ENCODE measurements at regions not wholly inside any gene's neighbourhood (a gene's known extent, or its start where the extent isn't known, plus 50 kb on each side); places are given as distances from the start of the nearest gene placed in this dataset.
"Not testable (repeated sequence)": the region's sequence is repeated elsewhere in the genome, so short reads cannot be mapped to it uniquely, and the experiment has no call there.

- TF ChIP-seq, protein P1, sequence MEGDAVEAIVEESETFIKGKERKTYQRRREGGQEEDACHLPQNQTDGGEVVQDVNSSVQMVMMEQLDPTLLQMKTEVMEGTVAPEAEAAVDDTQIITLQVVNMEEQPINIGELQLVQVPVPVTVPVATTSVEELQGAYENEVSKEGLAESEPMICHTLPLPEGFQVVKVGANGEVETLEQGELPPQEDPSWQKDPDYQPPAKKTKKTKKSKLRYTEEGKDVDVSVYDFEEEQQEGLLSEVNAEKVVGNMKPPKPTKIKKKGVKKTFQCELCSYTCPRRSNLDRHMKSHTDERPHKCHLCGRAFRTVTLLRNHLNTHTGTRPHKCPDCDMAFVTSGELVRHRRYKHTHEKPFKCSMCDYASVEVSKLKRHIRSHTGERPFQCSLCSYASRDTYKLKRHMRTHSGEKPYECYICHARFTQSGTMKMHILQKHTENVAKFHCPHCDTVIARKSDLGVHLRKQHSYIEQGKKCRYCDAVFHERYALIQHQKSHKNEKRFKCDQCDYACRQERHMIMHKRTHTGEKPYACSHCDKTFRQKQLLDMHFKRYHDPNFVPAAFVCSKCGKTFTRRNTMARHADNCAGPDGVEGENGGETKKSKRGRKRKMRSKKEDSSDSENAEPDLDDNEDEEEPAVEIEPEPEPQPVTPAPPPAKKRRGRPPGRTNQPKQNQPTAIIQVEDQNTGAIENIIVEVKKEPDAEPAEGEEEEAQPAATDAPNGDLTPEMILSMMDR (IDR thresholded peaks at IDR 0.05; ENCODE audit: low read depth, low read length): no peak
- DNase-seq: no peak
- Histone ChIP-seq H3K36me3 (no peaks in the 10 kb centered on the region), H3K27ac (no peak overlapping the region), H3K27me3 (ENCODE audit: insufficient read depth, low read depth, severe bottlenecking) (no peaks in the 10 kb centered on the region), H3K9me3 (ENCODE audit: severe bottlenecking) (no peaks in the 10 kb centered on the region), H3K4me3 (ENCODE audit: low read depth, low read length) (no peak overlapping the region)
These were observed 76.7 kb downstream of the FTHL17 start for GRCh38 chrX:30995060-30995700.

DNA sequence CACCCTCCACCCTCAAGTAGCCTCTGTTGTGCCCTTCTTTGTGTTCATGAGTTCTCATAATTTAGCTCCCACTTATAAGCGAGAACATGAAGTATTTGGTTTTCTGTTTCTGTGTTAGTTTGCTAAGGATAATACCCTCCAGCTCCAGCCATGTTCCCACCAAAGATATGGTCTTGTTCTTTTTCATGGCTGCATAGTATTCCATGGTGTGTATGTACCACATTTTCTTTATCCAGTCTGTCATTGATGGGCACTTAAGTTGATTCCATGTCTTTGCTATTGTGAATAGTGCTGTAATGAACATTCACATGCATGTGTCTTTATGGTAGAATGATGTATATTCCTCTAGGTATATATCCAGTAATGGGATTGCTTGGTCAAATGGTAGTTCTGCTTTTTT, 77.8 kb downstream of the FTHL17 start:
- H3K36me3 ChIP-seq; H3K27ac ChIP-seq; H3K9me3 ChIP-seq (ENCODE audit: severe bottlenecking); H3K4me3 ChIP-seq (ENCODE audit: low read depth, low read length); H3K27me3 ChIP-seq (ENCODE audit: insufficient read depth, low read depth, severe bottlenecking); DNase-seq: not testable (repeated sequence)

GRCh38 chrX:30992381-30992904, 79.4 kb downstream of the FTHL17 start:
- DNase-seq: no peak
- H3K36me3 ChIP-seq: no peaks in the 10 kb centered on the region
- TF ChIP-seq, protein P1 (IDR thresholded peaks at IDR 0.05; ENCODE audit: low read depth, low read length): no peak
- no peak overlapping the region for H3K4me3 ChIP-seq (ENCODE audit: low read depth, low read length)
- peaks cover 4% of the 10 kb centered on the region for H3K27me3 ChIP-seq (ENCODE audit: insufficient read depth, low read depth, severe bottlenecking)
- H3K9me3 ChIP-seq (ENCODE audit: severe bottlenecking): no peaks in the 10 kb centered on the region
- H3K27ac ChIP-seq: no peak overlapping the region

- Histone ChIP-seq H3K27me3 (ENCODE audit: insufficient read depth, low read depth, severe bottlenecking) (peaks cover 4% of the 10 kb centered on the region), H3K9me3 (ENCODE audit: severe bottlenecking) (no peaks in the 10 kb centered on the region), H3K36me3 (no peaks in the 10 kb centered on the region), H3K27ac (no peak overlapping the region), H3K4me3 (ENCODE audit: low read depth, low read length) (no peak overlapping the region)
- TF ChIP-seq, protein P1 (IDR thresholded peaks at IDR 0.05; ENCODE audit: low read depth, low read length): no peak
- no peak for DNase-seq
These were observed 81.5 kb downstream of the FTHL17 start for GRCh38 chrX:30990361-30990760.

GRCh38 chrX:30982467-30982866, 89.4 kb downstream of the FTHL17 start:
- TF ChIP-seq, protein P1 (IDR thresholded peaks at IDR 0.05; ENCODE audit: low read depth, low read length): no peak
- Histone ChIP-seq H3K36me3 (no peaks in the 10 kb centered on the region), H3K27me3 (ENCODE audit: insufficient read depth, low read depth, severe bottlenecking) (peaks cover 3% of the 10 kb centered on the region), H3K27ac (no peak overlapping the region), H3K9me3 (ENCODE audit: severe bottlenecking) (no peaks in the 10 kb centered on the region), H3K4me3 (ENCODE audit: low read depth, low read length) (no peak overlapping the region)
- DNase-seq: no peak

- H3K27me3 ChIP-seq (ENCODE audit: insufficient read depth, low read depth, severe bottlenecking): peaks cover 3% of the 10 kb centered on the region
- no peak overlapping the region for H3K27ac ChIP-seq
- no peak overlapping the region for H3K4me3 ChIP-seq (ENCODE audit: low read depth, low read length)
- no peaks in the 10 kb centered on the region for H3K36me3 ChIP-seq
- TF ChIP-seq, protein P1 (IDR thresholded peaks at IDR 0.05; ENCODE audit: low read depth, low read length): no peak
- no peak for DNase-seq
- no peaks in the 10 kb centered on the region for H3K9me3 ChIP-seq (ENCODE audit: severe bottlenecking)
These were observed 89.9 kb downstream of the FTHL17 start for GRCh38 chrX:30981968-30982367.
